ENCODE measurements at regions not wholly inside any gene's neighbourhood (a gene's known extent, or its start where the extent isn't known, plus 50 kb on each side); places are given as distances from the start of the nearest gene placed in this dataset.

DNA sequence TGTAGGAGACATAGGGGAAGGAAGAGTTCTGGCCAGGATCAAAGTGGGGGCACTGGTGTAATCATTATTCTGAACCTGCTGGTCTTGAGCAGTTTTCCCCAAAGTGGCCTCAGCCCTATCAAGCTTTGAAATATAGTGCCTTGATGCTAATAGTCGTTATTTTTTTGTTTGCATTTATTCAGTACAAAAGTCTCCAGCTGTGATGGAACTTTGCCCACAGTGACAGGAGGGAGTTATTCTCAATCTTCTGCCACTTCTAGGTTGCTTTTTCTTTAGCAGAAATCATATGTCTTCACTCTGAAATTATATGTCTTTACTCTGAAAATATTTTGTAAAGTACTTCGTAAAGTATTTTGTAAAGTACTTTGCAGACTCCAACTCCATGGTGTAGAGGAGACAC is 93.1 kb downstream of the FAT3 start:
- Histone ChIP-seq H3K4me1 (peaks cover 0 to 5% (median 0%) of the 10 kb centered on the region in 4 donors), H3K4me3 (no peak overlapping the region), H3K27me3 (no peaks in the 10 kb centered on the region), H3K9me3 (no peaks in the 10 kb centered on the region), H3K27ac (no peak overlapping the region), H3K36me3 (peaks cover 0 to 2% (median 0%) of the 10 kb centered on the region in 3 donors)
- no peak for DNase-seq (ENCODE audit: low spot score in 2 of 2)
- 50 to 58% methylated on average over 2 of the region's 2 CpGs for WGBS, 2 donors
- TF ChIP-seq POLR2A (IDR thresholded peaks at IDR 0.05) (no peak), EP300 (IDR thresholded peaks at IDR 0.05) (no peak)
- TF ChIP-seq, protein P1, sequence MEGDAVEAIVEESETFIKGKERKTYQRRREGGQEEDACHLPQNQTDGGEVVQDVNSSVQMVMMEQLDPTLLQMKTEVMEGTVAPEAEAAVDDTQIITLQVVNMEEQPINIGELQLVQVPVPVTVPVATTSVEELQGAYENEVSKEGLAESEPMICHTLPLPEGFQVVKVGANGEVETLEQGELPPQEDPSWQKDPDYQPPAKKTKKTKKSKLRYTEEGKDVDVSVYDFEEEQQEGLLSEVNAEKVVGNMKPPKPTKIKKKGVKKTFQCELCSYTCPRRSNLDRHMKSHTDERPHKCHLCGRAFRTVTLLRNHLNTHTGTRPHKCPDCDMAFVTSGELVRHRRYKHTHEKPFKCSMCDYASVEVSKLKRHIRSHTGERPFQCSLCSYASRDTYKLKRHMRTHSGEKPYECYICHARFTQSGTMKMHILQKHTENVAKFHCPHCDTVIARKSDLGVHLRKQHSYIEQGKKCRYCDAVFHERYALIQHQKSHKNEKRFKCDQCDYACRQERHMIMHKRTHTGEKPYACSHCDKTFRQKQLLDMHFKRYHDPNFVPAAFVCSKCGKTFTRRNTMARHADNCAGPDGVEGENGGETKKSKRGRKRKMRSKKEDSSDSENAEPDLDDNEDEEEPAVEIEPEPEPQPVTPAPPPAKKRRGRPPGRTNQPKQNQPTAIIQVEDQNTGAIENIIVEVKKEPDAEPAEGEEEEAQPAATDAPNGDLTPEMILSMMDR (IDR thresholded peaks at IDR 0.05) = no peak

DNA sequence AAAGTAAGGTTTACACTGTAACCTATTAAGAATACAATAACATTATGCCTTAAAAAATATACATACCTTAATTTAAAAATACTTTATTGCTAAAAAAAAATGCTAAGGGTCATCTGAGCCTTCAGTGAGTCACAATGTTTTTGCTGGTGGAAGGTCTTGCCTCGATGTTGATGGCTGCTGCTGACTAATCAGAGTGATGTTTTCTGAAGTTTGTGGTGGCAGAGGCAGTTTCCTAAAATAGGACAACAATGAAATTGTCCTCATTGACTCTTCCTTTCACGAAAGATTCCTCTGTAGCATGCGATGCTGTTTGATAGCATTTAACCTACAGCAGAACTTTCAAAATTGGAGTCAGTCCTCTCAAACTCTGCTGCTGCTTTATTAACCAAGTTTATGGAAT is 97.6 kb downstream of the FAT3 start:
- Histone ChIP-seq H3K4me1 (no peaks in the 10 kb centered on the region), H3K27ac (no peak overlapping the region), H3K4me3 (no peak overlapping the region), H3K9me3 (peaks cover 0 to 12% (median 0%) of the 10 kb centered on the region in 4 donors), H3K27me3 (no peaks in the 10 kb centered on the region), H3K36me3 (peaks cover 0 to 2% (median 0%) of the 10 kb centered on the region in 3 donors)
- TF ChIP-seq, protein P1 (IDR thresholded peaks at IDR 0.05) = no peak
- TF ChIP-seq POLR2A (IDR thresholded peaks at IDR 0.05) = no peak
- TF ChIP-seq EP300 (IDR thresholded peaks at IDR 0.05) = no peak
- WGBS, 2 donors = 65 to 80% methylated on average over 3 of the region's 3 CpGs
- no peak for DNase-seq (ENCODE audit: low spot score in 2 of 2)

DNA sequence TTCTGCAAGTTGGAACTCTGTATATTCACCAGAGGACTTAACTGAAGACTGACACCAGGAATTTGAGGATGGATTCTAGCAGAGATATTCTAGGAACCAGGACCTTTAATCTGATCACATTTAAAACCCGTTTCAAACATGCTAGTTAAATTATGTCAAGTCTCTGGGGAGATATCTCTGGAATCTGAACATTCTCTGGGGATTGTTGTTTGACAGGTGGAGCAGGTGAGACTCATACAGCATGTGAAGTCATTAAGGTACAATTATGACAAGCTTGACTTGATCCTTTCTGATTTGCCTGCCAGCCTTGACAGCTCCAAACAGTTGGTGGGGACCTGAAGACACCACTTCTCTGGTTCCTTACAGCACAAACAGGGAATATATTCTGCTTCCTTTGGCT is 100.3 kb downstream of the FAT3 start:
- Histone ChIP-seq H3K27ac (no peak overlapping the region), H3K27me3 (no peaks in the 10 kb centered on the region), H3K4me3 (no peak overlapping the region), H3K36me3 (peaks cover 0 to under 1% (median 0%) of the 10 kb centered on the region in 3 donors), H3K9me3 (peaks cover 0 to 12% (median 0%) of the 10 kb centered on the region in 4 donors), H3K4me1 (peaks cover 0 to 3% (median 0%) of the 10 kb centered on the region in 4 donors)
- TF ChIP-seq EP300 (IDR thresholded peaks at IDR 0.05) (no peak), POLR2A (IDR thresholded peaks at IDR 0.05) (no peak)
- TF ChIP-seq, protein P1 (IDR thresholded peaks at IDR 0.05) = no peak
- no peak for DNase-seq (ENCODE audit: low spot score in 2 of 2)
- 61 to 76% methylated on average over 1 of the region's 1 CpG for WGBS, 2 donors

DNA sequence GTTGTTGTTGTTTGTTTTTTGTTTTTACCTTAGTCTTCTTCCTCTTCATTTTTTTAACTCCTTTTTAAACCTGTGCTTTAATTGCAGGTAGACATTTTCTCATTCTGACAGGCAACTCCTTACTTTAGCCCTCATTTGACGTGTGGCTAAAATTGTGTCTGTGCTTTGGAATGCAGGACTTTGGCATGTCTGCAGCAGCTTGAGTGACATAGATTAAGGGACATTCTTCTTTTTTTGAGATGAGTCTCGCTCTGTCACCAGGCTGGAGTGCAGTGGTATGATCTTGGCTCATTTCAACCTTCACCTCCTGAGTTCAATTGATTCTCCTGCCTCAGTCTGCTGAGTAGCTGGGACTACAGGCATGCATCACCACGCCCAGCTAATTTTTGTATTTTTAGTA is 100.8 kb downstream of the FAT3 start:
- 91 to 93% methylated on average over 3 of the region's 3 CpGs for WGBS, 2 donors
- H3K9me3 ChIP-seq = peaks cover 0 to 12% (median 0%) of the 10 kb centered on the region in 4 donors
- no peaks in the 10 kb centered on the region for H3K27me3 ChIP-seq
- TF ChIP-seq, protein P1 (IDR thresholded peaks at IDR 0.05) = no peak
- TF ChIP-seq EP300 (IDR thresholded peaks at IDR 0.05) = no peak
- no peak for TF ChIP-seq POLR2A (IDR thresholded peaks at IDR 0.05)
- no peak overlapping the region for H3K4me3 ChIP-seq
- DNase-seq (ENCODE audit: low spot score in 2 of 2) = no peak
- H3K4me1 ChIP-seq = peaks cover 0 to 8% (median 1%) of the 10 kb centered on the region in 4 donors
- no peak overlapping the region for H3K27ac ChIP-seq
- H3K36me3 ChIP-seq = no peaks in the 10 kb centered on the region

DNA sequence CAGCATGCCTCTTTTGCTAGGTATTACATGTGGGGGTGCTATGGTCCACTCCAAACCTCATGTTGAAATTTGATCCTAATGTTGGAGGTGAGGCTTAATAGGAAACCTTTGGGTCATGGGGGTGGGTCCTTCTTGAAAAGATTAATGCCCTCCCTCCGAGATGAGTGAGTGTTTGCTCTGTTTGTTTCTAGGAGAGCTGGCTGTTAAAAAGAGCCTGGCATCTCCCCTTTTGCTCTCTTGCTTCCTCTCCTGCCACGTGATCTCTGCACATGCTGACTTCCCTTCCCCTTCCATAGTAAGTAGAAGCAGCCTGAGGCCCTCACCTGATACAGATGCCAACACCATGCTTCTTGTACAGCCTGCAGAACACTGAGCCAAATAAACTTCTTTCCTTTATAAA is 104.5 kb downstream of the FAT3 start:
- no peaks in the 10 kb centered on the region for H3K27me3 ChIP-seq
- WGBS, 2 donors = 43 to 46% methylated on average over 2 of the region's 2 CpGs
- no peak overlapping the region for H3K27ac ChIP-seq
- no peak for DNase-seq (ENCODE audit: low spot score in 2 of 2)
- H3K9me3 ChIP-seq = no peaks in the 10 kb centered on the region
- peaks cover 0 to 24% (median 2%) of the 10 kb centered on the region in 4 donors for H3K4me1 ChIP-seq
- no peaks in the 10 kb centered on the region for H3K36me3 ChIP-seq
- TF ChIP-seq EP300 (IDR thresholded peaks at IDR 0.05) = no peak
- TF ChIP-seq POLR2A (IDR thresholded peaks at IDR 0.05) = no peak
- TF ChIP-seq, protein P1 (IDR thresholded peaks at IDR 0.05) = no peak
- H3K4me3 ChIP-seq = no peak overlapping the region
